HCT116 (cell line): ENCODE measurements at regions not wholly inside any gene's neighbourhood (a gene's known extent, or its start where the extent isn't known, plus 50 kb on each side); places are given as distances from the start of the nearest gene placed in this dataset.

ENCODE experiments used
- CTCF ChIP-seq, 3 experiments: fragments of 200-600 bp in 1 of 3; sonication (generic) in 1 of 3; IDR thresholded peaks in 2 of 3; conservative IDR thresholded peaks in 1 of 3; 2 replicates each; pipeline ENCODE4 v1.5.1; 2012 to 2017; ENCODE audit warnings: low read depth in 2 of 3, low read length in 2 of 3, antibody characterized with exemption in 1 of 3, borderline replicate concordance in 1 of 3, control low read depth in 1 of 3, mild to moderate bottlenecking in 1 of 3, mixed read lengths in 1 of 3, mixed run types in 1 of 3, moderate library complexity in 1 of 3; ENCODE audit not compliant: insufficient read depth in 1 of 3
- EZH2phosphoT487 ChIP-seq: fragments of 200-600 bp; IDR thresholded peaks from 2 replicates; pipeline ENCODE4 v1.6.1; 2018; ENCODE audit warnings: antibody characterized with exemption, borderline replicate concordance
- POLR2A ChIP-seq: IDR thresholded peaks from 2 replicates; pipeline ENCODE4 v1.7.0; 2011; ENCODE audit warnings: borderline replicate concordance; ENCODE audit not compliant: insufficient read depth, insufficient read length; ENCODE audit errors: extremely low read depth
- POLR2AphosphoS5 ChIP-seq: IDR thresholded peaks from 2 replicates; pipeline ENCODE4 v1.6.1; 2011; ENCODE audit warnings: mild to moderate bottlenecking, low read depth, low read length, moderate library complexity

GRCh38 chr1:200302921-200303290 is 106.9 kb downstream of the ZNF281 start:
- TF ChIP-seq EZH2phosphoT487 (no peak), POLR2A (no peak), POLR2AphosphoS5 (no peak), CTCF (IDR thresholded peaks at IDR 0.05 in 2 of 3, conservative IDR thresholded peaks at IDR 0.05 in 1 of 3; ENCODE audit: borderline replicate concordance in 1 of 3, insufficient read depth in 1 of 3, low read depth in 2 of 3, low read length in 2 of 3) (0 out of 6 replicates have a peak, but pooled peaks of 1 of the 3 experiments have one; percentile 12)
